Embryonic facial prominence (tissue), 1 donor: ENCODE measurements at regions not wholly inside any gene's neighbourhood (a gene's known extent, or its start where the extent isn't known, plus 50 kb on each side); places are given as distances from the start of the nearest gene placed in this dataset.
"Not testable (repeated sequence)": the region's sequence is repeated elsewhere in the genome, so short reads cannot be mapped to it uniquely, and the experiment has no call there.

Experiments
- DNase-seq: peaks from one replicate; pipeline ENCODE4 v3.0.0-alpha.2; 2016; ENCODE audit errors: extremely low spot score

GRCh38 chr13:64206430-64207225, 2791.0 kb upstream of the PCDH20 start:
- DNase-seq = no peak

GRCh38 chr13:64202517-64202916, 2786.9 kb upstream of the PCDH20 start:
- DNase-seq = no peak

- DNase-seq = no peak
Measured at GRCh38 chr13:64197232-64197631, 2781.6 kb upstream of the PCDH20 start.

- no peak for DNase-seq
Measured at GRCh38 chr13:64186503-64187250, 2771.0 kb upstream of the PCDH20 start.

- DNase-seq = no peak
Measured at GRCh38 chr13:64186071-64186470, 2770.4 kb upstream of the PCDH20 start.

GRCh38 chr13:64180756-64181155, 2765.1 kb upstream of the PCDH20 start:
- DNase-seq = no peak

GRCh38 chr13:64165826-64166225, 2750.2 kb upstream of the PCDH20 start:
- DNase-seq = no peak

GRCh38 chr13:64164435-64164834, 2748.8 kb upstream of the PCDH20 start:
- no peak for DNase-seq

- no peak for DNase-seq
Measured at GRCh38 chr13:64160479-64160878, 2744.8 kb upstream of the PCDH20 start.

GRCh38 chr13:64158908-64159307, 2743.3 kb upstream of the PCDH20 start:
- no peak for DNase-seq

GRCh38 chr13:64154514-64154913, 2738.9 kb upstream of the PCDH20 start:
- no peak for DNase-seq

GRCh38 chr13:64130600-64130999, 2715.0 kb upstream of the PCDH20 start:
- DNase-seq = no peak

GRCh38 chr13:64130171-64130570, 2714.5 kb upstream of the PCDH20 start:
- DNase-seq = no peak

- DNase-seq = no peak
Measured at GRCh38 chr13:64127856-64128255, 2712.2 kb upstream of the PCDH20 start.

GRCh38 chr13:64127192-64127591, 2711.5 kb upstream of the PCDH20 start:
- DNase-seq = no peak

- not testable (repeated sequence) for DNase-seq
Measured at GRCh38 chr13:64121023-64121709, 2705.5 kb upstream of the PCDH20 start.

- no peak for DNase-seq
Measured at GRCh38 chr13:64099994-64100393, 2684.3 kb upstream of the PCDH20 start.

GRCh38 chr13:64090311-64090710, 2674.7 kb upstream of the PCDH20 start:
- DNase-seq = no peak

GRCh38 chr13:64088491-64088890, 2672.8 kb upstream of the PCDH20 start:
- no peak for DNase-seq

- no peak for DNase-seq
Measured at GRCh38 chr13:64087624-64088023, 2672.0 kb upstream of the PCDH20 start.

- no peak for DNase-seq
Measured at GRCh38 chr13:64083811-64084210, 2668.2 kb upstream of the PCDH20 start.

GRCh38 chr13:64083396-64083795, 2667.7 kb upstream of the PCDH20 start:
- no peak for DNase-seq
